Stimulated activated CD4-positive, alpha-beta T cell treated with anti-CD3 and anti-CD28 coated beads, Interleukin-2, amount 100 ng/mL, for 48 hours (primary cell): ENCODE measurements at regions not wholly inside any gene's neighbourhood (a gene's known extent, or its start where the extent isn't known, plus 50 kb on each side); places are given as distances from the start of the nearest gene placed in this dataset.

Experiments used
- DNase-seq, 2 donors: peaks; one replicate each; pipeline ENCODE4 v3.0.0-alpha.2; 2020

DNA sequence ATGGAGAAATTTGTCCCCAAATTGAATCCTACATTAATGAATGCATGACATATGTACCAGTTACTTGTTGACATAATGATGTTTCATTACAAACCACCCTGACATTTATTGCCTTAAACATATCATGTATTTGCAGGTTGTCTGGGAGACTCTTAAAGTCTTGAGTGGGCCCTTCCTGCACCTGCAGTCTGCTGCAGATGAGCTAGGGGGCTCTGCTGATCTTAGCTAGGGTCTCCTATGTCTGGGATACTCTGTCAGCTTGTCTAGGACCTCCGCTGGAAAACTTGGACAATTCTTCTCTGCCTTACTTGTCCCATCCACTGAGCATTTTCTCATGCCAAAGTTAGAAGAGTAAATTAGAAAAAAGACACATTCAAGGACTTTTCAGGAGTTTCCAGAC is 581.6 kb downstream of the HAO1 start:
- no peak for DNase-seq

DNA sequence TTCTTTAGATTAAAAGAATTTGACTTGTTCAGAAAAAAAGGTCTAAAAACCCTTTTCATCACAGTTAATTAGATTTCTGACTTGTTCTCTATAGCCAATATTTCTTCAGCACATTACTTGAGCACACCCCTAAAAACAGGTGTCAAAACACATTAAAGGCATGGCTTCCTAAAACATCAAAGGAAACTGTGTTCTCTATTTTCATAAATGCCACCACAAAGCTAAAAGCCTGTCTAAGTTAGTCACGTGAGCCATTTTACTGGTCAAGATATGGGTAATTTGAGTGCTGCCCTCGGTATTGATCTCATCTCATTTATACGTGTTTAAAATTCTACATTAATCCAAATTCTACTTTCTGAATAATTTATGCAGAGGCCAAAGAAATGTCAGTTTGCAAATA is 580.5 kb downstream of the HAO1 start:
- no peak for DNase-seq

DNA sequence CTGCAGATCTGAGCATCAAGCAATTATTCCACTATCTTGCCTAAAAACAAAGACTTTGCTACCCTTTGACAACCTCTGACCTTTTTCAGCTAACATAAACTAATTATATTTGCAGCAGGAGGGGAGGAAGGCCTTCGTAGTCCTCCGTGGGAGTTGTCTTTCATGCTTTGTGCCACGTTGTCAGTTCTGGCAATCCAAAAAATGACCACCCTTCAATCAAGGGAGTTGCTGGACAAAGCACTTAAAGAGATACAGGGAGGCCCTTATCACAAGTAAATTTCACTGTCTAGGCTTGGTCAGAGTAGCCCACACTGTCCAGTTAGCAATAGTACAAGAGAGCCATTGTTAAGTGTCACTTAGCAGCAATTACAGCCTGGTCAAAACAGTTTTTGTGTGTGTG is 578.9 kb downstream of the HAO1 start:
- no peak for DNase-seq

DNA sequence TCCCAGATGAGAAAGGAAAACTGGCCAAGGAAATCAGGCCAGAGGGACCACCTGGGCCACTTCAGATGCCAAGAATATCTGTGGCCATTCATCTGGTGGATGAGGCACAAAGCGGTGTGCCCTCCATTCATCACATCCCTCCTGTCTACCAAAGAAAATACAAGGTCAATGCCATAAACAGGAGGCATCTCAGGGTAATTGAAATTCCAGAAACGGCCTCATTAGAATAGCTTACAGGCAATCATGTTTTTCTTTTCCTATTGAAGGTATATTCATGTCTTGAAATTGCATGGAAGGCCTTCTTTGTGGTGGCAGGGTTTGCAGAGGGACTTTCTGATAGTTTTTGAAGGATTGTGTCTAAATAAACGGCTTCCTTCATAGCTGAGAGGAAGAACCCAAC is 578.3 kb downstream of the HAO1 start:
- DNase-seq: no peak

DNA sequence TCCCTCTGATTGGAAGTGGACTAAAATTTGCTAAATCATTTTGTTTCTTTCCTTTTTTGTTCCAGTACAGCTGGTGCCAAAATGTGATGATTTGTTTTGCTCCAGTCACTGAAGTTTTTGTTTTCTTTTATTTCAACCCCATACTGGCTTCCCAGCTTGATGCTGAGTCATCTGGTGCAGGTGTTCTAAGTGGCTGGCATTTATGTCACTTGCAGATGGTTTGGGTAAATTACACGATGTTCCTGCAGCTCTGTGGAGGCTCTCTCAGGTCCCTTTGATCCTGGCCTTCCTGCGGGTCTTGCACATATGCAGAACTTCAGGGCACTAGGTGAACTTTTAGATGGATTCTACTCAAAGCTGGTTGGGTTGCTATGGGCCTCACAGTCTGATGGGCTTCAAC is 577.7 kb downstream of the HAO1 start:
- no peak for DNase-seq

DNA sequence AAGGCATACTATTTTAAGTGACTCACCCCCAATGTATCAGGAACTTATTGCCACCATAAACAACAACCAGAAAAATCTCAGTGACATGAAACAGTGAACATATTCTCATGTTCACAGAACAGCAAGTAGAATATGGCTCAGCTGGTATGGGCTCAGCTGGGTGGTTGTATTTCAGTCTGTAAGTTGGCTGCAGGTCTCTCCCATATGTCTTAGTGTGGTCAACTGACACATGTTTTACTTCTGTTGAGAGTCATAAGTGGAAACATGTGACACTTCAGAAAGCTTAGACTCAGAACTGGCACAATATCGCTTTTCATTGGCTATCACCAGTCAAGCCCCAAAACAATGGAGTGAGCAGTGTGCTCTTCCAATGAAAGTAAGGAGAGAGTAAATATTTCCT is 574.1 kb downstream of the HAO1 start:
- DNase-seq: no peak

DNA sequence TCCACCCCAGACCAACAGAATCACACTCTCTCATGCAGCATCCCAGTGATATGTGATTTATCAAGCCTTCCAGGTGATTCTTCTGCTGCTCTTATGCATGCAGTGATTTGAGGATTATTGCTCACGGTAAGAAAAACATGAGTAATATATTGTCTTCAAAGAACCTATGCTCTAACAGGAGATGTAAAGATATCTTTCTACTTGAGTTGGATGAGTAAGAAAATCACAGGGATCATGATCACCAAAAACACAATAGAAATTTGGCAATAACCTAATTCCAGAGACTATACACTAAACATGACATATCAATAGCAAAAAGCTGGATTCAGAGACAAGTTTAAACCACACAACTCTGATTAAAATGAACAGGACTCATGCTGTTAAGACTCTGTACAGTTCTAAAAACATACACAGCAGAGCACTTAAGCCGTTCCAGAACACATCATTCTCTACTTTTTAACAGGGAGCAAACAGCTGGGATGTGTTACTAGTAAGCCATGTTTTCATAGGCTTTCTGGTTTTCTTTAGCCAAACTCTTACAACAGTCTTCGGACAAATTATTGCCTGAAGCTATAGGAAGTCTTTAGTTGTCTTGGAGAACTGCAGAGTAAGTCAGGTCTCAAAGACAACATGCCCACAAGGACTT is 568.6 kb downstream of the HAO1 start:
- no peak for DNase-seq

DNA sequence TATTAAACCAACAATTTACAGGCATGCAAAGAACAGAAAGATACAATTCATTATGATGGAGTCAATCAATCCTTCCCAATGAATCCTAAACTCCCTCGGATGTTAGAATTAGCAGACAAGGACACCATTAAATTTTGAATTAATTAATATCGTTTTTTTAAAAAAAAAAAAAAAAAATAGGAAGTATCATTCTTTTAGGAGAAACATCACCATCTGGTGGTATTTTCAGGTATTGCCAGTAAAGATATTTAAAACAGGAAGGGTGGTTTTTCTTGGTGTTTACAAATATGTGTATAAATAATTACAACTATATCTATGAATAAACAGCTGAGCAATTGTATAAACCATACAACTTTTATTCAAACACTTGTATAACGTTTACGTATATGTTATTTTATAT is 564.4 kb downstream of the HAO1 start:
- DNase-seq: no peak

DNA sequence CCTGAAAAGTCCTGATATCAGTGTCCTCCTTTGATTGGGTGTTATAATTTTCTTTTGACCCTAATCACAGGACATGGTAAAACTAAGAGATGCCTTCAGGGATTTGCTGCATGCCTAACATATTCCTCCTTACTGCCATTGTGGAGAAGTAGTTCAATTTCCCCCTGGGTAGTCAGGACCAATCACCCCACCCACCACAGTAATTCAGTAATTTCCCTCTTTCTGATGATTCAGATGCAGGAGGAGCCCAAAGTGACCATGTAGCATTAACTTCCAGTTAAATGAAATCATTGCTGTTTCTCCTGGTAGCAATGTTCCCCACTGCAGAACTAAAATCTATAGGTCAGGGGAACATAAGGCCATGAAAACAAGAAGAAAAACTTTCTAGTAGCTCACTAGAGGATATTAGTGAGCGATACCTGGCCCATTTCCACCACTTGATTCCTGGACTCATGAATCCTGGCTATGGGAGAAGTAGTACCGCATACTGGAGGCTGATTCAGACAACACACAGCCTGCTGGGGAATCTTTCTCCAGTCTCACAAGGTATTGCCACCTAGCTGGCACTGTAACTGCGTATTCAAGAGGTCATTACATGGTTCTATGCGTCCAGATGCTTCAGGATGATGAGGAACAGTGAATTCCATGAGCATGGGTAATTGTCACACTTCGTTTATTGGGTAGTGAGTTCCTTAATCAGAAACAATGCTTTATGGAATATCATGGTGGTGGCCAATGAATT is 561.2 kb downstream of the HAO1 start:
- DNase-seq: no peak

DNA sequence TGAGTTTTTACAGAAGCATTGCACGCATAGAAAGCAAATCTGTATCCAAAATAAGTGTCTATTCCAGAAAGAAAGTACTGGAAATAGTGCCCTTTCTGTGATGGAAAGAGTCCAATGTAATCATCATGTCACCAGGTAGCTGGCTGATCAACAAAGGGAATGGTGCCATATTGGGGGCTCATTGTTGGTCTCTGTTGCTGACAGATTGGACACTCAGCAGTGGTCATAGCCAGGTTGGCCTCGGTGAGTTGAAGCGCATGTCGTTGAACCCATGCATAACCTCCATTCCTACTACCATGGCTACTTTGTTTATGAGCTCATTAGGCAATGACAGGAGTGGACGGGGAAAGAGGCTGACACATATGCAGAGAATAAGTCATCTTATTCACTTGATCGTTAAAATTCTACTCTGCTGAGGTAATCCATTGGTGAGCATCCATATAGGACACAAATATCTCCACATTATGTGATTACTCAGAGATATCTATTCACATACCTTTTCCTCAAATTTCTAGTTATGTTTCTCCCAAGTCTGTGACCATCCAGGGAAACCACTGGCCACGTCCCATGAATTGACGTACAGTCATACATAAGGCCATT is 560.5 kb downstream of the HAO1 start:
- no peak for DNase-seq

DNA sequence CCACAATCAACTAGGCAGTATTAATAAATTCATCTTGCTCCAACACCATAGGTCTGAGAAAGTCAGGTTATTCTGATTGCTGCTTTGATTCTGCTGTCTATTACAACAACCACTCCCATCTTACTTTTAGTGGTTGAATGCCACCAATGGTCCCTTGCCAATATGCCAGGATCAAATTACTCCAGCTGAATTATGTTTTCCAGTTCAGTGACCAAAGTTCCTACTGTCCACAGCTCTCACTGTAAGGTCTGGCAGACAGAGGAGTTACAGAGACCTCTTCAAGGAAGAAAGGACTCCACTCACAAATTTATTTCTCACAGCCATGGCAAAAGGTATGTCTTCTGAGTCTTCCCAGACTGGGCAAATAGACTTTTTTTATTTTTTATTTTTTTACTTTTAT is 557.0 kb downstream of the HAO1 start:
- no peak for DNase-seq

DNA sequence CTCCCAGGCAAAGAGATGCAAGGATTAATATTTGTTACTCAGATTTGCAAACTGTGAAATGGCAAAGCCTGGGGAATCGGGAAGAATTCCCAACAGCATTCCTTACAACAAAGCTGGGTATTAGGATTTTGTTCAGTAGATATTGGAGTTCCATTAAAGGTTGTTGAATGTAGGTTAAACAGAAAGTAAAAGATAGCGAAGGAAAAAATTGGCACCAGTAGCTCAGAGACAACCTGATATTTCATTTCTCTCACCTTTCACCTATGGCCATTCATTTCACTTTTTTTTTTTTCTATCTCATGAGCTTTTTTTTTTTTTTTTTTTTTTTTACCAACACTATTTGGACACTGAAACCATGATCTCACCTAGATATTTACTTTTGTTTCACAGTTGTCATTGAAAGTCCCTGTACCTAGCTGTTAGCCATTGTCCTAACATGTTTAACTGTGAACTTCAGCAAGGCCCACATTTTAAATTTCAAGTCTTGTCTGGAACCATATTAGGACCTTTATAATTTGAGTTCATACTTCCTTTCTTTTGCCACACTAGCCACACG is 552.5 kb downstream of the HAO1 start:
- DNase-seq: no peak

DNA sequence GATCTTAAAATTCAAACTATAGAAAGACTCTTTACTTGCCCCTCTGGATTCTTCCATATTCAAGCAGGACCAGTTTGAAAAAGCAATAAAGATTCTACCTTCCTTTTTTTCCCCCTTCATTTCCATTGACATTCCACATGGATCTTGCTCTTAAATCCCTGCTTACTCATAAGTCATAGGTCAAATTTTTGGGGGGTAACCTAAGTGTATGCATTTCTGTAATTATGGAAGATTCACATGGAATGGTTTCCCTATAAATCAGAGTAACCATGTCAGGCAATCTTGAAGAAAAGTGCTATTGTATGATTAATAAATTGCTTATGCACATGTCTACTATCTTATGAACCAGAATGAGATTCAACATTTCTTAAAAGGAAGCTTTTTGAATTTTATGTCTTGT is 551.0 kb downstream of the HAO1 start:
- DNase-seq: no peak

DNA sequence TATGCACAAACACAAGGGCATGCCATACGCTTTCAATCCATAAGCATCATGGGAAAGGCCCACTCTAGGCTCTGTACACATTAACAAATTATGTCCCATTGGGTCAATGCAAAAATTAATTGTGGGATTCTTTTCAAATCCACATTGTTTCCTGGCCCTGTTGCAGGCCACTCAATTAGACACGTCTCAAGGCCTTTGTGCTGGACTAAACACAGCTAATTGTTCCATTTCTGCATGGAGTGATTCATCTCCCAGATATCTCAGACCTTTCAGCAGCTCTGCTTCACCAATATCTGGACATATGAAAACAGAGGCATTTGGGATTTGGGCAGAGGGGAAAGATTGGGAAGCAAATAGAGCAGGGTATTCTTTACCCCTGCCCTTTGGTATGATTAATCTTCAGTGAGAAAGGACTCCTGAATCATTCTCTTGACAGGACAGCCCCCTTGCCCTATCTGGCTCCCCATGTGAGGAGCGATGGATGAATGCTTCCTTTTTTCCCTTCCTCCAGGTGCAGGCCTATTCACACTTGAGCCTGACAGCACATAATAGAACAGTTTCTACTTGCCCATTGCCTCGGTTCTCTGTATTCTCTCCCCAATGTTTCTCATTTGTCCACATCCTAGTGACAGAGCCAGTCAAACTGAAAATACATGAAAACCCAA is 547.6 kb downstream of the HAO1 start:
- no peak for DNase-seq

DNA sequence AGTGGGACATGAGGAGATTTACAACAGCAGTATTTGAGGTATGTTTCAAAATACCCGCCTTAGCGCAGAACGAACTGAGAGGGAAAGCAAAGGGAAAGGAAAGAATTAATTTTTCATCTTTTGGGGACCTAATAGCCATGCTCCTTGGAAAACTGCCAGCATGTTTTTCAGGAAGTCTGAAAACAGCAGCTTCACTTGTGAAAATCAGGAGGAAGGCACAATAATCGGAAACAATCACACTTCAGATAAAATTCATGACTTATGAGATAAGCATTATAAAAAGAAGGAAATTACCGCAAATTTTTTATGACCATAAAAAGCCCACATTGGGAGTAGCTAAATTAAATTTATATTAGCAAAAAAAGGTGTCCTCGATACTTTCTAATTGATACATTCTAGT is 541.1 kb downstream of the HAO1 start:
- no peak for DNase-seq

DNA sequence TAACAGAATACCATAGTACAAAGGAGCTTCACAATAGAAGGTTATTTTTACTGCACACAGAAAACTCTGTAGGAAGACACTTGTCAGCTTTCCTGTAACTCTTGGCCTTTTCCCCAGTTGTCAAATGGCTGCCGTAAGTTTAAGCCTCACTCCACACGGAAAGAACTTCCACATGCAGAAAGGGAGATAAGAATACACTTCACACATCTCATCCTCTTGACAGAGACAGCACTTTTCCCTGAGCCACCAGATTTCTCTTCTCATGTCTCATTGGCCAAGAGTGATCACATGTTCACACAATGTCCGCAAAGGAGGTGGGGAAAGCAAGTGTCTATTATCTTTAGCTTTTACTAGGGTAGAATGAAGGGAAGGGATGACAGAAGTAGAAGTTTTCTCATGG is 540.7 kb downstream of the HAO1 start:
- no peak for DNase-seq

DNA sequence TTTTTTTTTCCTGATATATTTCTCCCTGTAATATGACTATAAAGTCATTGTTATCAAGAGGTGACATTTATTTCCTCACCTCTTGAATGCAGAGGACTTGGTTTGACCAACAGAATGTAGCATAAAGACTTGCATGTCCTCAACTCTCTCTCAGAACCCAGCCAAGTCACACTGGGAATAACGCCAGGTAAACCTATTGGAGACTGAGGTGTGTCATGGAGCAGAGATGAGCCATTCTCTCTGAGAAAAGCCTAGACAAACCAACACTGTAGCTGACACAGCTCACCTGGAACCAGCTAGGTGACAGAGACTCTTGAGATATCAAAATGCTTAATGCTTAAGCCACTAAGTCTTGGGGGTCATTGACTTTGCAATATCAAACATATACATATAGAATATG is 533.6 kb downstream of the HAO1 start:
- no peak for DNase-seq

DNA sequence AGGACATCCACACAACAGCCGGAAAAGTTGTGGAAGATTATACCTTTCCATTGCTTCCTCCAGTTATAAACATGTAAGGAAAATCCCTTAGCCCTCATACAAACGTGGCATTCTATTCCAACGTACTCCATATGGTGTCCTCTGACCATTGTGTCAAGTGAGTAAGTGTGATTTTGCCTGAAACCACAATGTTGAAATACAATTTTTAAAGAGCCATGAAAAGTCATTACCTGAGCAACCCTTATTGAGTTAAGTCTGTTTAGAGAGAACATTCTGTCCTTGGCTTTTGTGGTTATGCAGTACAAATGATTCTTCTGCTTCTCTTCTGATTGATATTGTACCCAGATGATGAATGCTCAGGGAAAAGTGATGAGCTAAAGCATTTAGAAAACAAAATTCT is 530.1 kb downstream of the HAO1 start:
- DNase-seq: no peak

DNA sequence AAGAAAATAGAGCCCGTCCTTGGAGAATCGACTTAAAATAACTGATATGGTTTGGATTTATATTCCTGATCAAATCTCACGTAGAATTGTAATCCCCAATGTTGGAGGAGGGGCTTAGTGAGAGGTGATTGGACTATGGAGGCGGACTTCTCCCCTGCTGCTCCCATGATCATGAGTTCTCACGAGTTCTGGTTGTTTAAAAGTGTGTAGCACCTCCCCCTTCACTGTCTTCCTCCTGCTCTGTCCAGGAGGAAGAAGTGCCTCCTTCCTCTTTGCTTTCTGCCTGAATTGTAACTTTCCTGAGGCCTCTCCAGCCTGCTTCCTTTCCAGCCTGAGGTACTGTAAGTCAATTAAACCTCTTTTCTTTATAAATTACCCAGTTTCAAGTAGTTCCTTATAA is 529.2 kb downstream of the HAO1 start:
- DNase-seq: no peak

DNA sequence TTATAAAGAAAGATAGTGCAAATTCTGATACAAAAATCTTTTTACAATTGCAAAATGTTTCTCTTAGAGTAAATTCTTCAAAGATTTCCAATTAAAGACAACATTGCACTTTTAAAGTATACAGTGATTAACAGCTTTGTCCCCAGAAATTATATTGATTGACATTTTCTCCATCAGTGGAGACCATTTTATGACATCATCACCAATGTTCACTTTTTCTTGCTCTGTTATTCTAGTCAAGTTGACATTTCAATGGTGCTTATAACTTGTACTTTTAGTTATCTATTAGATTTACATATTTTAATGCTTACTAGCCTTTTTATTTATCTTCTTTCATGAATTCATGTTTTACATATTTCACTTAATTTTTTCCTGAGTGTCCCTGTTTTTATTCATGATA is 524.8 kb downstream of the HAO1 start:
- DNase-seq: no peak

DNA sequence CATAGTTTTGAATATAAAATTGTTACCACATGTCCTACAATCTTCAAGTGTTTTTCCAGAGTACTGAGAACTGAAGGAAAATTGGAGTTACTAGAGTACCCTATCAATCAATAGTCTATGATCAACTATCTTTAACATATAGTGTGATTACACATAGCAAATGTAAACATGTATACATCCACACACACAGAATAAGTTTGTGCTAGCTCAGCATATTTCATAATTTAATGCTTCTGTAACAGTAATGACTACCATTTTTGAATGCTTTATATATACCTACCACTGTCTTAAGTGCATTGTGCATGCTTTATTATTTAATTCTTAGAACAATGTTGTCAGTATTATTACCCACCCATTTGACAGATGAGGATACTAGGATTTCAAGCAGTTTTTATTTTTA is 523.9 kb downstream of the HAO1 start:
- no peak for DNase-seq

DNA sequence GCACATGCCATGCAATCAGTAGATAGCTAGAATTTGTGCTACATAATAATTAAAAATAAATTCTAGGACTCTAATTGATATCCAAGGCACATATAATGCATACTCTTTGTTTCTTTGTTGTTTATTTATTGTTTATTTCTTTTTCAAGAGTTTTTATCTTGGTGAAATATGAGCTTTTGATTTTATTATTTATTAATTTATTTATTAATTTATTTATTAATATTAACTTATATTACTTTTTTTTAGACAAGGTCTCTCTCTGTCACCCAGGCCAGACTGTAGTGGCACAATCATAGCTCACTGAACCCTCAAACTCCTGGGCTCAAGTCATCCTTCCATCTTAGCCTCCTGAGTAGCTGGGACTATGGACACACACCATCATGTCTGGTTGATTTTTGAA is 519.9 kb downstream of the HAO1 start:
- no peak for DNase-seq

DNA sequence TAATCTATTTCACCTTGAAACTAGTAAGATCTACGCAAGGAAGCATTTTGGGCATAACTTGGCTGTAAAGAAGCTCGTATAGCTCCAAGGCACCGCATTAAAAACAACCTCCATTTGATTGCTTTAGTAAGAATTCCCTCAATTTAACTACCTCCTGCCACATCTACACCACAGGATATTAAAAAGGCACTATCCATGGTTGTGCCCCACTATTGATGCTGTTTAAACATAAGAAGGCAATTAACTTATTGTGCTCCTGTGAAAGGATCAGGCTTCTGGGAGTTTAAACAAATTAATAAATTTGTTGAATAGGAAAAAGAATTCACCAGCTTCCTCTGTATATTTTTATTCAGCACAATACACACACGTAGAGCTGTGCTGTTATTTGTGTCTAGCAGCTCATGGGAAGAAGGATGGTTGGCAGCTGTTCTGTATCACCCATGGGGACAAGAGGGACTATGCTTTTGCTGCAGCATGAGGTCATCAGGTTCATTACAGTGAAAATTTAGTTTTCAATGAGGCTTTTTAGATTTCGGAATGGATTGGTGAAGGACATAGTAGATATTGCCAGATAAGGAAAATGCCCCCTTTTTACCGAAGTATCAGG is 513.3 kb downstream of the HAO1 start:
- DNase-seq: no peak
